ENCODE measurements at regions not wholly inside any gene's neighbourhood (a gene's known extent, or its start where the extent isn't known, plus 50 kb on each side); places are given as distances from the start of the nearest gene placed in this dataset.
"Not testable (repeated sequence)": the region's sequence is repeated elsewhere in the genome, so short reads cannot be mapped to it uniquely, and the experiment has no call there.

- TF ChIP-seq E2F6 (IDR thresholded peaks at IDR 0.05) (no peak), POLR2AphosphoS5 (IDR thresholded peaks at IDR 0.05; ENCODE audit: low read depth, low read length) (no peak), SRF (IDR thresholded peaks at IDR 0.05; ENCODE audit: low read depth, low read length) (no peak)
These were observed 484.9 kb downstream of the TMEM38B start (continued) for GRCh38 chr9:106179191-106179590.

- H3K23ac ChIP-seq (ENCODE audit: insufficient read length); H2BK20ac ChIP-seq (ENCODE audit: low read length); H3K9me3 ChIP-seq (ENCODE audit: insufficient read depth in 2 of 2, low read depth in 1 of 2, low read length in 1 of 2); H3K4me2 ChIP-seq (ENCODE audit: insufficient read depth in 1 of 2, low read depth in 2 of 2, low read length in 2 of 2); H3K79me2 ChIP-seq (ENCODE audit: control insufficient read depth in 1 of 2, insufficient read depth in 2 of 2, low read length in 2 of 2); H3K36me3 ChIP-seq (ENCODE audit: control insufficient read depth in 2 of 4, insufficient read depth in 4 of 4, low read length in 3 of 4); H4K91ac ChIP-seq (replicated peaks; ENCODE audit: insufficient read length, low read length); H3K27me3 ChIP-seq (replicated peaks in 1 of 4; ENCODE audit: control insufficient read depth in 3 of 4, extremely low read depth in 1 of 4, insufficient read depth in 3 of 4, low read length in 3 of 4); H3K23me2 ChIP-seq (ENCODE audit: low read depth, low read length); H2BK5ac ChIP-seq (ENCODE audit: low read depth, low read length); DNase-seq (ENCODE audit: low read depth in 1 of 2, low spot score in 2 of 2); H2BK15ac ChIP-seq (ENCODE audit: low read length); H4K8ac ChIP-seq (ENCODE audit: extremely low read depth, insufficient read depth, low read length); H3K27ac ChIP-seq (ENCODE audit: low read depth, low read length); POLR2A ChIA-PET (ENCODE audit: partially characterized antibody); H3K79me1 ChIP-seq (ENCODE audit: low read depth, low read length); H2BK12ac ChIP-seq (ENCODE audit: low read depth, low read length); H3K4me3 ChIP-seq (ENCODE audit: extremely low read depth in 1 of 4, insufficient read depth in 2 of 4, low read depth in 3 of 4, low read length in 4 of 4); H3K9ac ChIP-seq (replicated peaks in 1 of 4; ENCODE audit: extremely low read depth in 1 of 4, low read depth in 3 of 4, low read length in 3 of 4); H3K56ac ChIP-seq (replicated peaks; ENCODE audit: insufficient read length, low read depth, low read length); H3K4me1 ChIP-seq (replicated peaks in 1 of 4; ENCODE audit: control insufficient read depth in 3 of 4, insufficient read depth in 4 of 4, low read length in 3 of 4); H2BK120ac ChIP-seq (replicated peaks; ENCODE audit: low read depth, low read length); H4K5ac ChIP-seq (ENCODE audit: insufficient read length, low read depth, low read length); H4K20me1 ChIP-seq (replicated peaks in 1 of 2; ENCODE audit: control insufficient read depth in 1 of 2, insufficient read depth in 2 of 2, low read length in 2 of 2); H3K14ac ChIP-seq (ENCODE audit: insufficient read length); FAIRE-seq; H2AK5ac ChIP-seq (ENCODE audit: low read depth, low read length); H3K18ac ChIP-seq (ENCODE audit: extremely low read depth, low read length); H3K4ac ChIP-seq (replicated peaks; ENCODE audit: insufficient read length, low read depth, low read length): not testable (repeated sequence)
- CTCF ChIA-PET (ENCODE audit: partially characterized antibody): interaction anchor here (1.0 to 1.1 kb wide), 2 partner anchors 322 to 849 kb away, joined by 3 to 4 read pairs; no protein-coding TSS in a partner anchor
- peak overlapping the region; percentile 2; the same call in 1 of the 2 replicates for H2AFZ ChIP-seq (ENCODE audit: low read length)
- 89% methylated on average over 8 of the region's 8 CpGs; no CpG with 5 or more reads in 1 of the 2 experiments for WGBS, 2 experiments (ENCODE audit: extremely low coverage in 1 of 2, insufficient coverage in 1 of 2, insufficient read length in 1 of 2, insufficient replicate concordance in 2 of 2, low coverage in 1 of 2, low lambda C conversion rate in 2 of 2, missing lambda C conversion rate in 1 of 2)
These were observed 509.6 kb downstream of the TMEM38B start for GRCh38 chr9:106203815-106204516.

All from H1 (cell line).